MG63 (cell line): ENCODE measurements at regions not wholly inside any gene's neighbourhood (a gene's known extent, or its start where the extent isn't known, plus 50 kb on each side); places are given as distances from the start of the nearest gene placed in this dataset.

ENCODE experiments used
- DNase-seq: peaks from one replicate; pipeline ENCODE4 v3.0.0-alpha.2; 2020
- H3K27me3 ChIP-seq: fragments of 250-450 bp; sonication (Bioruptor Pico); 2 replicates; pipeline ENCODE4 v1.5.1; 2020; ENCODE audit warnings: mild to moderate bottlenecking, moderate library complexity
- H3K36me3 ChIP-seq: fragments of 250-450 bp; sonication (Bioruptor Pico); 2 replicates; pipeline ENCODE4 v1.5.1; 2020; ENCODE audit warnings: mild to moderate bottlenecking, moderate library complexity
- H3K4me3 ChIP-seq: fragments of 250-450 bp; sonication (Bioruptor Pico); 2 replicates; pipeline ENCODE4 v1.5.1; 2020; ENCODE audit warnings: mild to moderate bottlenecking, moderate library complexity
- H3K9me3 ChIP-seq: fragments of 250-450 bp; sonication (Bioruptor Pico); 2 replicates; pipeline ENCODE4 v1.5.1; 2020; ENCODE audit warnings: mild to moderate bottlenecking, moderate library complexity

GRCh38 chr3:16789344-16790120 is 95.2 kb upstream of the PLCL2 start:
- H3K9me3 ChIP-seq = no peaks in the 10 kb centered on the region
- no peaks in the 10 kb centered on the region for H3K27me3 ChIP-seq
- H3K4me3 ChIP-seq = no peak overlapping the region
- H3K36me3 ChIP-seq = no peaks in the 10 kb centered on the region
- no peak for DNase-seq

GRCh38 chr3:16790432-16791400 is 94.0 kb upstream of the PLCL2 start:
- Histone ChIP-seq H3K36me3 (no peaks in the 10 kb centered on the region), H3K4me3 (no peak overlapping the region), H3K27me3 (no peaks in the 10 kb centered on the region), H3K9me3 (no peaks in the 10 kb centered on the region)
- DNase-seq = no peak

- no peaks in the 10 kb centered on the region for H3K9me3 ChIP-seq
- H3K36me3 ChIP-seq = no peaks in the 10 kb centered on the region
- no peaks in the 10 kb centered on the region for H3K27me3 ChIP-seq
- no peak overlapping the region for H3K4me3 ChIP-seq
- no peak for DNase-seq
Observed at GRCh38 chr3:16793321-16793720, 91.4 kb upstream of the PLCL2 start.

- DNase-seq = no peak
- no peaks in the 10 kb centered on the region for H3K9me3 ChIP-seq
- no peak overlapping the region for H3K4me3 ChIP-seq
- H3K27me3 ChIP-seq = no peaks in the 10 kb centered on the region
- H3K36me3 ChIP-seq = no peaks in the 10 kb centered on the region
Observed at GRCh38 chr3:16794257-16794656, 90.5 kb upstream of the PLCL2 start.

GRCh38 chr3:16795581-16795980 is 89.2 kb upstream of the PLCL2 start:
- DNase-seq = no peak
- H3K4me3 ChIP-seq = no peak overlapping the region
- no peaks in the 10 kb centered on the region for H3K27me3 ChIP-seq
- no peaks in the 10 kb centered on the region for H3K9me3 ChIP-seq
- no peaks in the 10 kb centered on the region for H3K36me3 ChIP-seq

GRCh38 chr3:16797831-16798230 is 86.9 kb upstream of the PLCL2 start:
- no peaks in the 10 kb centered on the region for H3K9me3 ChIP-seq
- H3K27me3 ChIP-seq = no peaks in the 10 kb centered on the region
- no peak overlapping the region for H3K4me3 ChIP-seq
- no peaks in the 10 kb centered on the region for H3K36me3 ChIP-seq
- DNase-seq = no peak

GRCh38 chr3:16798738-16799137 is 86.0 kb upstream of the PLCL2 start:
- no peak for DNase-seq
- Histone ChIP-seq H3K27me3 (no peaks in the 10 kb centered on the region), H3K9me3 (no peaks in the 10 kb centered on the region), H3K36me3 (no peaks in the 10 kb centered on the region), H3K4me3 (no peak overlapping the region)

GRCh38 chr3:16800361-16800760 is 84.4 kb upstream of the PLCL2 start:
- no peaks in the 10 kb centered on the region for H3K36me3 ChIP-seq
- no peak for DNase-seq

GRCh38 chr3:16801223-16801622 is 83.5 kb upstream of the PLCL2 start:
- no peaks in the 10 kb centered on the region for H3K27me3 ChIP-seq
- H3K4me3 ChIP-seq = no peak overlapping the region
- no peaks in the 10 kb centered on the region for H3K9me3 ChIP-seq
- H3K36me3 ChIP-seq = no peaks in the 10 kb centered on the region
- DNase-seq = no peak

More at GRCh38 chr3:16800361-16800760, 84.4 kb upstream of the PLCL2 start:
- no peak overlapping the region for H3K4me3 ChIP-seq
- H3K9me3 ChIP-seq = no peaks in the 10 kb centered on the region
- no peaks in the 10 kb centered on the region for H3K27me3 ChIP-seq

- Histone ChIP-seq H3K36me3 (no peaks in the 10 kb centered on the region), H3K9me3 (no peaks in the 10 kb centered on the region), H3K4me3 (no peak overlapping the region), H3K27me3 (no peaks in the 10 kb centered on the region)
- no peak for DNase-seq
Observed at GRCh38 chr3:16801698-16802097, 83.1 kb upstream of the PLCL2 start.

- Histone ChIP-seq H3K27me3 (no peaks in the 10 kb centered on the region), H3K36me3 (no peaks in the 10 kb centered on the region), H3K4me3 (no peak overlapping the region), H3K9me3 (no peaks in the 10 kb centered on the region)
- no peak for DNase-seq
Observed at GRCh38 chr3:16802389-16802788, 82.4 kb upstream of the PLCL2 start.

GRCh38 chr3:16803019-16803418 is 81.7 kb upstream of the PLCL2 start:
- H3K9me3 ChIP-seq = no peaks in the 10 kb centered on the region
- no peaks in the 10 kb centered on the region for H3K36me3 ChIP-seq
- no peak overlapping the region for H3K4me3 ChIP-seq
- no peak for DNase-seq
- no peaks in the 10 kb centered on the region for H3K27me3 ChIP-seq

- DNase-seq = no peak
- H3K27me3 ChIP-seq = no peaks in the 10 kb centered on the region
- H3K9me3 ChIP-seq = no peaks in the 10 kb centered on the region
- H3K4me3 ChIP-seq = no peak overlapping the region
- no peaks in the 10 kb centered on the region for H3K36me3 ChIP-seq
Observed at GRCh38 chr3:16807391-16807790, 77.4 kb upstream of the PLCL2 start.

GRCh38 chr3:16808393-16809107 is 76.2 kb upstream of the PLCL2 start:
- H3K36me3 ChIP-seq = no peaks in the 10 kb centered on the region
- DNase-seq = no peak
- no peaks in the 10 kb centered on the region for H3K9me3 ChIP-seq
- no peak overlapping the region for H3K4me3 ChIP-seq
- no peaks in the 10 kb centered on the region for H3K27me3 ChIP-seq

GRCh38 chr3:16809482-16809881 is 75.3 kb upstream of the PLCL2 start:
- Histone ChIP-seq H3K9me3 (no peaks in the 10 kb centered on the region), H3K27me3 (no peaks in the 10 kb centered on the region), H3K36me3 (no peaks in the 10 kb centered on the region), H3K4me3 (no peak overlapping the region)
- DNase-seq = no peak

GRCh38 chr3:16809993-16810392 is 74.8 kb upstream of the PLCL2 start:
- H3K9me3 ChIP-seq = no peaks in the 10 kb centered on the region
- DNase-seq = no peak
- no peaks in the 10 kb centered on the region for H3K36me3 ChIP-seq
- no peaks in the 10 kb centered on the region for H3K27me3 ChIP-seq
- H3K4me3 ChIP-seq = no peak overlapping the region
